Subcutaneous abdominal adipose tissue (tissue), 5 donors: ENCODE measurements at regions not wholly inside any gene's neighbourhood (a gene's known extent, or its start where the extent isn't known, plus 50 kb on each side); places are given as distances from the start of the nearest gene placed in this dataset.
"Not testable (repeated sequence)": the region's sequence is repeated elsewhere in the genome, so short reads cannot be mapped to it uniquely, and the experiment has no call there.

Experiments
- H3K27ac ChIP-seq: one replicate; pipeline ENCODE4 v1.7.0; 2013; ENCODE audit warnings: low read depth, mild to moderate bottlenecking, inconsistent platforms, low read length, moderate library complexity
- H3K27me3 ChIP-seq, 5 donors: one replicate each; pipeline ENCODE4 v1.7.0; 2013; ENCODE audit warnings: low read length in 5 of 5, inconsistent platforms in 1 of 5; ENCODE audit not compliant: control insufficient read depth in 5 of 5, insufficient read depth in 4 of 5
- H3K36me3 ChIP-seq, 5 donors: one replicate each; pipeline ENCODE4 v1.7.0; 2013; ENCODE audit warnings: low read length in 5 of 5; ENCODE audit not compliant: control insufficient read depth in 5 of 5, insufficient read depth in 5 of 5
- H3K4me1 ChIP-seq, 5 donors: one replicate each; pipeline ENCODE4 v1.7.0; 2013; ENCODE audit warnings: low read length in 5 of 5, mild to moderate bottlenecking in 3 of 5, moderate library complexity in 1 of 5; ENCODE audit not compliant: control insufficient read depth in 5 of 5, insufficient read depth in 5 of 5
- H3K4me3 ChIP-seq, 5 donors: one replicate each; pipeline ENCODE4 v1.7.0; 2013; ENCODE audit warnings: low read length in 5 of 5, low read depth in 1 of 5
- H3K9ac ChIP-seq, 5 donors: one replicate each; pipeline ENCODE4 v1.7.0; 2013; ENCODE audit warnings: low read length in 5 of 5, mild to moderate bottlenecking in 4 of 5, moderate library complexity in 3 of 5
- H3K9me3 ChIP-seq, 5 donors: one replicate each; pipeline ENCODE4 v1.7.0; 2013; ENCODE audit warnings: low read length in 5 of 5; ENCODE audit not compliant: control insufficient read depth in 5 of 5
- donor health status: healthy.
- donor health status: healthy.
- donor health status: healthy.
- donor health status: healthy.
- donor health status: healthy.

- H3K9me3 ChIP-seq: no peaks in the 10 kb centered on the region
- H3K27me3 ChIP-seq: no peaks in the 10 kb centered on the region
- H3K36me3 ChIP-seq: no peaks in the 10 kb centered on the region
- no peak overlapping the region for H3K4me3 ChIP-seq
- H3K9ac ChIP-seq: no peak overlapping the region
- H3K27ac ChIP-seq: no peak overlapping the region
- H3K4me1 ChIP-seq: no peaks in the 10 kb centered on the region
Measured at GRCh38 chr16:59552164-59552563, 818.0 kb upstream of the GOT2 start.

DNA sequence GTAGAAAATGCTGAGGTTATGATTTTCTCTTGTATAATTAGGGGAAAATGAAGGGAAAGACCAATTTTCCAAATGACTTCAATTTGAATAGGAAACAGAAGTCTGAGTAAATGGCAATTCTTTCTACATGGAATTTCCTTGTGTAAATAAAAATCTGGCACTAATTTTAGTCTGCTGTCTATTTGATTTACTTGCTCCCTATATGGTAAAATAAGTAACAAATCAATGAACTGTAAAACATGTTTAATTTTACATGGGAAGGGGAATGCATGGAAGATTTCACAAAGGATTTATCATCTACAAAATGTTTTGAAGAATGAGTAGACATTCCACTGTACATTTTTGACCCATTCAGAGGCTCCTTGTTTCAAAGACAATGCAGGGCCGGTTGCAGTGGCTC lies 811.6 kb upstream of the GOT2 start:
- Histone ChIP-seq H3K4me1 (no peaks in the 10 kb centered on the region), H3K27me3 (no peaks in the 10 kb centered on the region), H3K9me3 (no peaks in the 10 kb centered on the region), H3K4me3 (no peak overlapping the region), H3K36me3 (no peaks in the 10 kb centered on the region), H3K27ac (no peak overlapping the region), H3K9ac (no peak overlapping the region)

GRCh38 chr16:59543641-59544040 lies 809.5 kb upstream of the GOT2 start:
- H3K4me3 ChIP-seq: no peak overlapping the region
- no peaks in the 10 kb centered on the region for H3K9me3 ChIP-seq
- no peaks in the 10 kb centered on the region for H3K4me1 ChIP-seq
- no peak overlapping the region for H3K27ac ChIP-seq
- no peaks in the 10 kb centered on the region for H3K36me3 ChIP-seq
- no peak overlapping the region for H3K9ac ChIP-seq
- no peaks in the 10 kb centered on the region for H3K27me3 ChIP-seq

GRCh38 chr16:59540621-59541020 lies 806.5 kb upstream of the GOT2 start:
- Histone ChIP-seq H3K4me1 (no peaks in the 10 kb centered on the region), H3K9ac (no peak overlapping the region), H3K27ac (no peak overlapping the region), H3K36me3 (no peaks in the 10 kb centered on the region), H3K27me3 (no peaks in the 10 kb centered on the region), H3K4me3 (no peak overlapping the region), H3K9me3 (no peaks in the 10 kb centered on the region)

GRCh38 chr16:59535298-59535697 lies 801.2 kb upstream of the GOT2 start:
- Histone ChIP-seq H3K27me3 (no peaks in the 10 kb centered on the region), H3K9me3 (no peaks in the 10 kb centered on the region), H3K27ac (no peak overlapping the region), H3K4me1 (no peaks in the 10 kb centered on the region), H3K36me3 (no peaks in the 10 kb centered on the region), H3K9ac (no peak overlapping the region), H3K4me3 (no peak overlapping the region)

GRCh38 chr16:59527206-59527997 lies 793.3 kb upstream of the GOT2 start:
- Histone ChIP-seq H3K4me1 (no peaks in the 10 kb centered on the region), H3K9ac (no peak overlapping the region), H3K36me3 (no peaks in the 10 kb centered on the region), H3K27me3 (no peaks in the 10 kb centered on the region), H3K27ac (no peak overlapping the region), H3K9me3 (no peaks in the 10 kb centered on the region), H3K4me3 (no peak overlapping the region)

DNA sequence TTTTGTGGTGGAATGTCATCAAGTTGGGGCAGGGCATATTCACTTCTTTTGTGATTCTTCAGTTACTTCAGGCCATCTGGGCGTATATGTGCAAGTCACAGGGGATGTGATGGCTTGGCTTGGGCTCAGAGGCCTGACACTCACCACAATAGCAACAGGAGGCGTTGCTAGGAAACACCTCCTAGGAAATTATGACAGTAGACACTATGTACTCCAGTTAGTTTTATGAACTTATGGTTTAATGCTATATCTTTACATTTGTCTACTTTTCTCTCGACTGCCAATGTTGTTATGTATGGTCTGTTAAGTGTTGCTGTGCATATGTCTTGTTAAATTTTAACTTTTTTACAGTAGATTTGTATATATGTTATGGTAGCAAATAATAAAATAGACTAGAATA lies 788.7 kb upstream of the GOT2 start:
- H3K4me1 ChIP-seq: no peaks in the 10 kb centered on the region
- no peak overlapping the region for H3K27ac ChIP-seq
- H3K9ac ChIP-seq: no peak overlapping the region
- no peaks in the 10 kb centered on the region for H3K9me3 ChIP-seq
- no peaks in the 10 kb centered on the region for H3K36me3 ChIP-seq
- no peaks in the 10 kb centered on the region for H3K27me3 ChIP-seq
- no peak overlapping the region for H3K4me3 ChIP-seq

GRCh38 chr16:59518721-59519120 lies 784.6 kb upstream of the GOT2 start:
- not testable (repeated sequence) for H3K27me3 ChIP-seq, H3K4me1 ChIP-seq, H3K36me3 ChIP-seq, H3K9me3 ChIP-seq, H3K4me3 ChIP-seq, H3K27ac ChIP-seq, H3K9ac ChIP-seq

DNA sequence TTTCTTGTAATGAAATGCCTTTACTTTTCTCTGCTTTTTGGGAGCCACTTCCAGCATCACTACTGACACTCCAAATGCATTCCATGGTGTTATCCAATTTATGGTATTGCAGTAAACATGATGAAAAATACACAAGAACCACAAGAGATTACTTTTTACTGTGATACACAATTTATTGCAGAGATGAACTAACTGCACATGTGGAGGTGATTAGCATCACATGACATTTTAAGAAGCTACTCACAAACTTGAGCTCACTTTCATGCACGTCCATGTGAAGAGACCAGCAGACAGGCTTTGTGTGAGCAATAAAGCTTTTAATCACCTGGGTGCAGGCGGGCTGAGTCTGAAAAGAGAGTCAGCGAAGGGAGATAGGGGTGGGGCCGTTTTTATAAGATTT lies 780.5 kb upstream of the GOT2 start:
- no peaks in the 10 kb centered on the region for H3K4me1 ChIP-seq
- no peak overlapping the region for H3K9ac ChIP-seq
- no peak overlapping the region for H3K4me3 ChIP-seq
- peaks cover 2 to 13% (median 7%) of the 10 kb centered on the region in 5 donors for H3K9me3 ChIP-seq
- no peak overlapping the region for H3K27ac ChIP-seq
- H3K27me3 ChIP-seq: no peaks in the 10 kb centered on the region
- H3K36me3 ChIP-seq: no peaks in the 10 kb centered on the region

DNA sequence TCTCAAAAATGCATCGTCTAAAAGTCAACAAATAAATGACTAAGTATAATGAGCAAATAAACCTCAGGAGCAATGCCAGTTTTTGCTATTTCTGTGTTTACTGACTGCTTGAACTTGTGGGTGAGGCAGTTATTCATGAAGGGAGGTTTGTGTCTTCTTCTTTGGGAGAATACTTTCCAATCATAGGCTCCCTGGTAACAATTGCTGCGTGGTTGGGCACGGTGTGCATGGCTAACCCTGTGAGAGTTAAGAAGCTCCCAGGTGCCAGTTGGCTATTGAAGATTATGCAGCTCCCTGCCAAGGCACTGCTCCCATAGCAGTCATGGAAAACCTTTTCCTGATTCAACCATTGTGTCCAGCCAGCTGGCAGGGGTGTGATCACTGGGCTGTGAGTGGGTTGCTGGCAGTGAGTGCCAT lies 775.9 kb upstream of the GOT2 start:
- no peak overlapping the region for H3K4me3 ChIP-seq
- H3K9me3 ChIP-seq: peaks cover 2 to 13% (median 7%) of the 10 kb centered on the region in 5 donors
- H3K27ac ChIP-seq: no peak overlapping the region
- H3K4me1 ChIP-seq: no peaks in the 10 kb centered on the region
- H3K36me3 ChIP-seq: no peaks in the 10 kb centered on the region
- H3K9ac ChIP-seq: no peak overlapping the region
- no peaks in the 10 kb centered on the region for H3K27me3 ChIP-seq
